ENCODE measurements at regions not wholly inside any gene's neighbourhood (a gene's known extent, or its start where the extent isn't known, plus 50 kb on each side); places are given as distances from the start of the nearest gene placed in this dataset.

- TF ChIP-seq CTCF (IDR thresholded peaks at IDR 0.05; ENCODE audit: low read depth, low read length, poor library complexity, severe bottlenecking) (no peak), EZH2phosphoT487 (IDR thresholded peaks at IDR 0.05; ENCODE audit: borderline replicate concordance, low read length) (no peak)
Observed at GRCh38 chr12:70994217-70994788, 73.8 kb upstream of the PTPRR start.

Data from DOHH2 (cell line).